Mesendoderm (in vitro differentiated cells): ENCODE measurements at regions not wholly inside any gene's neighbourhood (a gene's known extent, or its start where the extent isn't known, plus 50 kb on each side); places are given as distances from the start of the nearest gene placed in this dataset.

Source experiments
- DNase-seq: peaks from one replicate; pipeline ENCODE4 v3.0.0; 2013
- H2AK5ac ChIP-seq: 2 replicates; pipeline ENCODE4 v1.6.1; 2013; ENCODE audit warnings: low read length, inconsistent platforms
- H2BK120ac ChIP-seq: 2 replicates; pipeline ENCODE4 v1.6.1; 2013; ENCODE audit warnings: low read depth, mild to moderate bottlenecking, low read length, moderate library complexity, mixed read lengths
- H2BK15ac ChIP-seq: replicated peaks from 2 replicates; pipeline ENCODE4 v1.6.1; 2013; ENCODE audit warnings: low read depth, mild to moderate bottlenecking, moderate library complexity
- H2BK5ac ChIP-seq: 2 replicates; pipeline ENCODE4 v1.6.1; 2013; ENCODE audit warnings: low read length, inconsistent platforms
- H3K18ac ChIP-seq: 2 replicates; pipeline ENCODE4 v1.6.1; 2013; ENCODE audit warnings: mild to moderate bottlenecking, low read length, mixed read lengths
- H3K23ac ChIP-seq: one replicate; pipeline ENCODE4 v1.6.1; 2013; ENCODE audit warnings: low read length
- H3K27ac ChIP-seq: 2 replicates; pipeline ENCODE4 v1.5.1; 2013; ENCODE audit warnings: low read depth, mild to moderate bottlenecking, inconsistent platforms, low read length, moderate library complexity
- H3K27me3 ChIP-seq: 2 replicates; pipeline ENCODE4 v1.6.1; 2013; ENCODE audit warnings: low read length, control low read depth, mild to moderate bottlenecking, inconsistent platforms; ENCODE audit not compliant: insufficient read depth, poor library complexity
- H3K36me3 ChIP-seq: 2 replicates; pipeline ENCODE4 v1.6.1; 2013; ENCODE audit warnings: low read length, inconsistent platforms; ENCODE audit not compliant: control insufficient read depth, insufficient read depth
- H3K4ac ChIP-seq: one replicate; pipeline ENCODE4 v1.6.1; 2013; ENCODE audit warnings: low read depth, mild to moderate bottlenecking, low read length, moderate library complexity
- H3K4me1 ChIP-seq: 2 replicates; pipeline ENCODE4 v1.6.1; 2013; ENCODE audit warnings: low read depth, low read length, inconsistent platforms; ENCODE audit not compliant: control insufficient read depth
- H3K4me2 ChIP-seq: 2 replicates; pipeline ENCODE4 v1.6.1; 2013; ENCODE audit warnings: low read length
- H3K4me3 ChIP-seq: 2 replicates; pipeline ENCODE4 v1.5.1; 2013; ENCODE audit warnings: mild to moderate bottlenecking, low read length
- H3K56ac ChIP-seq: one replicate; pipeline ENCODE4 v1.6.1; 2013; ENCODE audit warnings: low read length
- H3K79me1 ChIP-seq: 2 replicates; pipeline ENCODE4 v1.6.1; 2013; ENCODE audit warnings: low read length, inconsistent platforms
- H3K79me2 ChIP-seq: 2 replicates; pipeline ENCODE4 v1.6.1; 2013; ENCODE audit warnings: mild to moderate bottlenecking, low read length; ENCODE audit not compliant: control insufficient read depth, insufficient read depth
- H3K9ac ChIP-seq: 2 replicates; pipeline ENCODE4 v1.6.1; 2013; ENCODE audit warnings: low read length, inconsistent platforms
- H4K5ac ChIP-seq: one replicate; pipeline ENCODE4 v1.6.1; 2013; ENCODE audit warnings: low read length
- H4K8ac ChIP-seq: one replicate; pipeline ENCODE4 v1.6.1; 2013; ENCODE audit warnings: low read depth, mild to moderate bottlenecking, control low read depth, low read length, moderate library complexity
- WGBS: extraction: QIAGEN DNeasy Blood & Tissue Kit; methylation state at CpG from one replicate; pipeline ENCODE4 v1.1.7; 2013; ENCODE audit warnings: low lambda C conversion rate, missing lambda C conversion rate; ENCODE audit not compliant: insufficient coverage; ENCODE audit errors: extremely low coverage; 5-methylcytosine and 5-hydroxymethylcytosine counted together

DNA sequence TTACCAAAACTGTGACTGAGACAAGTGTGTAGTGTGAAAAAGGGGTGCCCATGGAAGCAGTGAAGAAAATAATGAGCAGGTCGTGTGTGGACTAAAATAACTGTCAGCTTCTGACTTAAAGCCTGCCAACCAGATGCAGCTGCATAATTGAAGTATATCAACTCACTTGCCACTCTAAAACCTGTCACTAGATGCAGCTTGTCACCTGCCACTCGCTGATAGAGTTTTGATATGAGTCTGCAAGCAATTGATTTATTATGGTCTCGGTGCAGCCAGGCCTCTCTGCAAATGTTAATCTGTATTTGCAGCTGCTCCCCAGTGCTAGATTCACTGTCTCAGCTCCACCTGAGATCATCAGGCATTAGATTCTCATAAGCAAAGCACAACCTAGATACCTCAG lies 1090.0 kb upstream of the EYS start:
- Histone ChIP-seq H3K4ac (no peak overlapping the region), H2AK5ac (no peak overlapping the region)
- DNase-seq, result no peak

DNA sequence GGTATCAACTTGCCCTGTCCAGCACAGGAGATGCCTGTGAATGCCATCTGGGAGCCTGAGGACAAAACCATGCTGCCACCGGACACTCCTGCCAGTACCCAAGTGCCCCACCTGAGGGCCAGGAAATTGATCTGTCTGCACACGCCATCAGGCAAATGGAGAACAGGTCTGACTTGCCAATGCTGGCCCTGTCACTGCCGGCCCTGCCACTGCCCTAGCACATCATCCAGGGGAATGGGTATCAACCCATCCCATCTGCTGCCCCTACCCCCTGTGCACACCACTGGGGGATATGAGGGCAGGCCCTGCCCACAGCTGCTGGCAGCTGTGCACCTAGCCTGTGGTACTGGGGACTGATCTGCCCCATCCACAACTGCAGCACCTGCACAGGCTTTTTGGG lies 1081.6 kb upstream of the EYS start:
- Histone ChIP-seq H2BK5ac (no peak overlapping the region), H2BK120ac (no peak overlapping the region), H3K27me3 (no peaks in the 10 kb centered on the region), H2AK5ac (no peak overlapping the region), H3K18ac (no peak overlapping the region), H4K8ac (no peak overlapping the region), H3K36me3 (no peaks in the 10 kb centered on the region), H3K9ac (no peak overlapping the region), H3K79me1 (no peaks in the 10 kb centered on the region), H2BK15ac (no peak overlapping the region), H3K56ac (no peak overlapping the region), H3K79me2 (no peaks in the 10 kb centered on the region), H3K4me3 (no peak overlapping the region), H3K4me2 (no peak overlapping the region), H3K27ac (no peak overlapping the region), H3K4me1 (no peaks in the 10 kb centered on the region), H3K23ac (no peak overlapping the region), H4K5ac (no peak overlapping the region), H3K4ac (no peak overlapping the region)
- DNase-seq, result no peak
- WGBS, result no CpG with 5 or more reads among the region's 3 CpGs

More for the DNA sequence above, 1090.0 kb upstream of the EYS start:
- H3K18ac ChIP-seq, result no peak overlapping the region
- no peaks in the 10 kb centered on the region for H3K36me3 ChIP-seq
- no peaks in the 10 kb centered on the region for H3K79me1 ChIP-seq
- no peaks in the 10 kb centered on the region for H3K27me3 ChIP-seq
- H3K4me2 ChIP-seq, result no peak overlapping the region
- H3K9ac ChIP-seq, result no peak overlapping the region
- no peaks in the 10 kb centered on the region for H3K79me2 ChIP-seq
- no peak overlapping the region for H2BK15ac ChIP-seq
- no peaks in the 10 kb centered on the region for H3K4me1 ChIP-seq
- H3K56ac ChIP-seq, result no peak overlapping the region
- no peak overlapping the region for H3K4me3 ChIP-seq
- no CpG with 5 or more reads among the region's 3 CpGs for WGBS
- H4K8ac ChIP-seq, result no peak overlapping the region
- no peak overlapping the region for H3K23ac ChIP-seq
- H4K5ac ChIP-seq, result no peak overlapping the region
- no peak overlapping the region for H3K27ac ChIP-seq
- H2BK5ac ChIP-seq, result no peak overlapping the region
- no peak overlapping the region for H2BK120ac ChIP-seq

DNA sequence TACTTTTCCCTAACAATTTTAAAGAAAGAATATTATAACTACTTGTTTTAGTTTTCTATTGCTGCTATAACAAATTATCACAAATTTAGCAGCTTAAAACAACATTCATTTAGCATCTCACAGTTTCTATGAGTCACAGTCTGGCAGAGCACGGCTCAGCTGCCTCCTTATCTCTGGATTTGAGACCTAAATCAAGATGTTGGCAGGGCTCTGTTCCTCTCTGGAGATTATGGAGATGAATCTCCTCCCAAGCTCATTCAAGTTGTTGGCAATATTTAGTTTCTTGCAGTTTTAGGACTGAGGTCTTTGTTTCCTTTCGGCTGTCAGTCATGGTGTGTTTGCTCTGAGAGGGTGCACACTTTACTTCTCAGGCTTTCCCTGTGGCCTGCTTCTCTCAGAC lies 1065.8 kb upstream of the EYS start:
- H3K18ac ChIP-seq, result no peak overlapping the region
- no peaks in the 10 kb centered on the region for H3K79me1 ChIP-seq
- H3K27me3 ChIP-seq, result no peaks in the 10 kb centered on the region
- H3K79me2 ChIP-seq, result no peaks in the 10 kb centered on the region
- WGBS, result no CpG with 5 or more reads among the region's 2 CpGs
- H3K56ac ChIP-seq, result no peak overlapping the region
- H2BK15ac ChIP-seq, result no peak overlapping the region
- DNase-seq, result peak; percentile 67
- no peak overlapping the region for H4K8ac ChIP-seq
- no peak overlapping the region for H3K9ac ChIP-seq
- no peak overlapping the region for H3K4ac ChIP-seq
- H3K23ac ChIP-seq, result no peak overlapping the region
- H2AK5ac ChIP-seq, result no peak overlapping the region
- H3K4me3 ChIP-seq, result no peak overlapping the region
- no peak overlapping the region for H3K27ac ChIP-seq
- no peaks in the 10 kb centered on the region for H3K36me3 ChIP-seq
- no peak overlapping the region for H4K5ac ChIP-seq
- H3K4me1 ChIP-seq, result no peaks in the 10 kb centered on the region
- H3K4me2 ChIP-seq, result no peak overlapping the region
- no peak overlapping the region for H2BK5ac ChIP-seq
- H2BK120ac ChIP-seq, result peak overlapping the region; percentile 10

DNA sequence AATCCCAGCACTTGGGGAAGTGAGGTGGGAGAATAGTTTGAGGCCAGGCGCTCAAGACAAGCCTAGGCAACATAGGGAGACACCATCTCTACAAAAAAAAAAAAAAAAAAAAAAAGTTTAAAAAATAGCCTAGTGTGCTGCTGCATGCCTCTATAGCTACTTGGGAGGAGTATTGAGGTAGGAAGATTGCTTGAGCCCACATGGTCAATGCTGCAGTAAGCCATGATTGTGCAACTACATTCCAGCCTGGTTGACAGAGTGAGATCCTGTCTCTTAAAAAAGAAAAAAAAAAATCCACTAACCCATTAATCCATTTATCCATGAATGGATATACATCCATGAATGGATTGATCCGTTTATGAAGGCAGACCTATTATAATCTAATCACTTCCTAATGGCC lies 1064.6 kb upstream of the EYS start:
- Histone ChIP-seq H3K79me1 (no peaks in the 10 kb centered on the region), H3K9ac (no peak overlapping the region), H3K79me2 (no peaks in the 10 kb centered on the region), H2BK15ac (no peak overlapping the region), H3K4me1 (no peaks in the 10 kb centered on the region), H4K8ac (no peak overlapping the region), H3K27me3 (no peaks in the 10 kb centered on the region), H3K36me3 (no peaks in the 10 kb centered on the region), H3K56ac (no peak overlapping the region), H2BK5ac (no peak overlapping the region), H3K4me2 (no peak overlapping the region), H2BK120ac (no peak overlapping the region), H4K5ac (no peak overlapping the region), H3K4me3 (no peak overlapping the region), H2AK5ac (no peak overlapping the region), H3K27ac (no peak overlapping the region), H3K18ac (no peak overlapping the region), H3K4ac (no peak overlapping the region), H3K23ac (no peak overlapping the region)
- no CpG with 5 or more reads among the region's 2 CpGs for WGBS
- no peak for DNase-seq

DNA sequence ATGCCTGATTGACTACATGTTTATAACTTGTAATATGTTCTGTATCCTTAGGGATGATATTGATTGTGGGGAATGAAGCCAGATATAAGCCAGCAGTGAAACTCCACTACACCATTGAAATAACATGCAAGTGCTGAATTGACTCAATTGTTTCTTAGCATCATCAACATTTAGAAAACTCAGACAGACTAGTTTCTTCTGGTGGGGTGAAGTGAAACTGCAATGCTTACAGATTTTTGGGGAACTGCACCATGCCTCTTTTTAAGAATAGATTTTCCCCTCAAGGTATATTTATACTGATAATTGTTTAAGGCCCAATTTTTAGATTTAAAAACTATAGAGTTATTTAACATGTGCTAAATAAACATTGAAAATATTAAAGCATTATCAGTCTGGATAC lies 1044.6 kb upstream of the EYS start:
- H3K27ac ChIP-seq, result no peak overlapping the region
- no peak overlapping the region for H4K5ac ChIP-seq
- DNase-seq, result no peak
- no peaks in the 10 kb centered on the region for H3K36me3 ChIP-seq
- no peak overlapping the region for H2BK120ac ChIP-seq
- no peaks in the 10 kb centered on the region for H3K79me1 ChIP-seq
- H3K4me1 ChIP-seq, result no peaks in the 10 kb centered on the region
- no peaks in the 10 kb centered on the region for H3K79me2 ChIP-seq
- no peak overlapping the region for H3K4me2 ChIP-seq
- no peak overlapping the region for H3K18ac ChIP-seq
- no peak overlapping the region for H2BK5ac ChIP-seq
- no peak overlapping the region for H3K4me3 ChIP-seq
- H3K56ac ChIP-seq, result no peak overlapping the region
- no peak overlapping the region for H2AK5ac ChIP-seq
- no peak overlapping the region for H4K8ac ChIP-seq
- H3K9ac ChIP-seq, result no peak overlapping the region
- H3K4ac ChIP-seq, result no peak overlapping the region
- H2BK15ac ChIP-seq, result no peak overlapping the region
- no peak overlapping the region for H3K23ac ChIP-seq
- no peaks in the 10 kb centered on the region for H3K27me3 ChIP-seq

DNA sequence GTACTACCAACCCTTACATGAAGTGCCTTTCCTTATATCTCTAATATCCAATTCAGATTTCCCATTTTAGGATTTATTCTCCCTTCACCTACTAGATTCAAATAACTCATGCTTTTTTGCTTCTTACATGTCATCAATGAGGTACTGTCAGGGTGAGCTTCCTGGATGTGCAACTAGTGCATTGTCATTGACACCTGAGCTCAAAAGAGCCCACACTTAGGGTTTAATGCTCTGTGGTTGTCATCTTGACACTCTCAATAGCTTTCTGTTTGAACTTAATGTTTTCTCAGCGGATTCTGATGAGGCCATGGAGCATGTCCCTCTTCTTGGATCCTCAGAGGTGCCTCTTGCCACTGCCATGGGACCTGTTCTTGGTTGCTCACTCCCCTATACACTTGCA lies 1033.3 kb upstream of the EYS start:
- H3K27me3 ChIP-seq, result no peaks in the 10 kb centered on the region
- no peak overlapping the region for H2AK5ac ChIP-seq
- no peak overlapping the region for H3K4me2 ChIP-seq
- H2BK120ac ChIP-seq, result no peak overlapping the region
- H3K4me3 ChIP-seq, result no peak overlapping the region
- H3K23ac ChIP-seq, result no peak overlapping the region
- no peak overlapping the region for H3K9ac ChIP-seq
- no peak overlapping the region for H2BK15ac ChIP-seq
- no peak overlapping the region for H3K18ac ChIP-seq
- H4K8ac ChIP-seq, result no peak overlapping the region
- H2BK5ac ChIP-seq, result no peak overlapping the region
- H3K4ac ChIP-seq, result no peak overlapping the region
- H3K4me1 ChIP-seq, result no peaks in the 10 kb centered on the region
- WGBS, result no CpG with 5 or more reads among the region's 1 CpG
- no peaks in the 10 kb centered on the region for H3K79me1 ChIP-seq
- H3K79me2 ChIP-seq, result no peaks in the 10 kb centered on the region
- no peak overlapping the region for H4K5ac ChIP-seq
- no peak for DNase-seq
- no peaks in the 10 kb centered on the region for H3K36me3 ChIP-seq
- no peak overlapping the region for H3K27ac ChIP-seq
- H3K56ac ChIP-seq, result no peak overlapping the region
